ENCODE measurements at regions not wholly inside any gene's neighbourhood (a gene's known extent, or its start where the extent isn't known, plus 50 kb on each side); places are given as distances from the start of the nearest gene placed in this dataset.

DNA sequence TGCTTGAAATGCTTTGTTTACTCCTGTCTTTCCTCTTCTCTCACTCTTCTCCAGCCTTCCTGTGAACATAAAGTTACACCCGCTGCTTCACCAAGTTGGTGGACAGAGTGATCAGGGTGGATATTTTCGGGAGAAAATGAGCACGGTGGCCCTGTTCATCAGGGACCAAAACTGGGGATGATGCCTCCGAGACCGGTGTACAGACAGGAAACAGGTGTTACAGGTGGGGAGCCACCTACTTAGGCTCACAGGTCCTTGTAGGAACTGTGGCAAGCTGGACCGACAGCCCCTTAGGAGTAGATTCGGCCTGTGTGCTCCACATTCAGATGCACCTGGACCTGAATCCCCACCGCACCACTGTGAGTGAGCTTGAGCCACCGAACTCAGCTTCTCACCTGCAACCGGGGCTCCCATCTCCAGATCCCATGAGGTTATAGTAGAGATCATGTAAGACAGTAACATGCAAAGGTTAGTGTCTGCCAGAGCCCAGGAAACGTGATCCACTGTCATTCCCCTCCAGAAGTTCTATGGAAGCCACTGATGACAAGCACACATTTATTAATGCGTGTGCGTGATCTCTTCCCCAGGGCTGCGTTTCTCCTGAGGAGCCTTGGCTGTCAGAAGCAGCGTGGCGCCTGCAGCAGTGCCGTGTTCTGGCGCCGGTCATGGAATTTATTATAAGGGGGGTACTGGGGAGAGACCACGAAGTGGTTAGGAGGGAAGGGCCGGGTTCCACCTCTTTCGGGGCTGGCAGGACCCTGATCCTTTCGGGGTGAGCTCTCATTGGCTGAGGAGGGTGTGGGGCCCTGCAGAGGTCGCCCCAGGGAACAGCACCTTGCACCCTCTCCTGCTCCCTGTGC is 94.2 kb downstream of the ERMARD start:
- TF ChIP-seq EZH2phosphoT487 (IDR thresholded peaks at IDR 0.05; ENCODE audit: insufficient read depth, low read depth) (no peak), EZH2 (IDR thresholded peaks at IDR 0.05; ENCODE audit: insufficient read depth, poor library complexity, severe bottlenecking) (no peak)
